Skeletal muscle satellite cell (primary cell): ENCODE measurements at regions not wholly inside any gene's neighbourhood (a gene's known extent, or its start where the extent isn't known, plus 50 kb on each side); places are given as distances from the start of the nearest gene placed in this dataset.

Experiments used
- H3K27me3 ChIP-seq: 2 replicates; pipeline ENCODE4 v1.7.0; 2013; ENCODE audit warnings: low read length; ENCODE audit not compliant: control insufficient read depth, insufficient read depth
- H3K36me3 ChIP-seq: 2 replicates; pipeline ENCODE4 v1.7.0; 2013; ENCODE audit warnings: mild to moderate bottlenecking, control low read depth, low read length; ENCODE audit not compliant: insufficient read depth
- H3K4me1 ChIP-seq: 2 replicates; pipeline ENCODE4 v1.7.0; 2013; ENCODE audit warnings: low read length; ENCODE audit not compliant: control insufficient read depth, insufficient read depth
- H3K4me2 ChIP-seq: 2 replicates; pipeline ENCODE4 v1.7.0; 2013; ENCODE audit warnings: mild to moderate bottlenecking, low read length
- H3K4me3 ChIP-seq: 2 replicates; pipeline ENCODE4 v1.7.0; 2013; ENCODE audit warnings: low read length
- H3K9ac ChIP-seq: 2 replicates; pipeline ENCODE4 v1.7.0; 2013; ENCODE audit warnings: mild to moderate bottlenecking, low read depth, low read length, moderate library complexity
- H3K9me3 ChIP-seq: replicated peaks from 2 replicates; pipeline ENCODE4 v1.7.0; 2013; ENCODE audit warnings: mild to moderate bottlenecking, control low read depth, low read length

GRCh38 chr4:56259655-56260054 is 127.6 kb downstream of the AASDH start:
- no peak overlapping the region for H3K4me2 ChIP-seq
- H3K27me3 ChIP-seq, result no peaks in the 10 kb centered on the region
- H3K36me3 ChIP-seq, result no peaks in the 10 kb centered on the region
- H3K9me3 ChIP-seq, result no peaks in the 10 kb centered on the region
- H3K4me1 ChIP-seq, result no peaks in the 10 kb centered on the region
- no peak overlapping the region for H3K4me3 ChIP-seq
- no peak overlapping the region for H3K9ac ChIP-seq

DNA sequence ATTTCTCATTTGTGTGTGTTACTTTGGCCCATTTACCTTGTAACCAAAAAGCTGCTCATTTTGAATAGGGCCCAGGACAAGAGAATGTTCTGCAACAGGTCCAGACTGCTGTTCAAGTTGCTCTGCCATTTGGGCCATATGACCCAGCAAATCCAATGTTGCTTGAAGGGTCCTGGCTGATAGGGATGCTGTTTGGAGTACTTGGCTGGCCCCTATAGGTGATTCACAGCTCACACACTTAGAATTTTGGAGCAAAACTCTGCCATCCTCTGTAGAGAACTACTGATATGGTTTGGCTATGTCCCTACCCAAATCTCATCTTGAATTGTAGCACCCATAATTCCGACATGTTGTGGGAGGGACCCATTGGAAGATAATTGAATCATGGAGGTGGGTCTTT is 131.5 kb downstream of the AASDH start:
- Histone ChIP-seq H3K9me3 (no peaks in the 10 kb centered on the region), H3K4me1 (no peaks in the 10 kb centered on the region), H3K4me3 (no peak overlapping the region), H3K27me3 (peaks cover 3% of the 10 kb centered on the region), H3K36me3 (no peaks in the 10 kb centered on the region), H3K4me2 (no peak overlapping the region), H3K9ac (no peak overlapping the region)

DNA sequence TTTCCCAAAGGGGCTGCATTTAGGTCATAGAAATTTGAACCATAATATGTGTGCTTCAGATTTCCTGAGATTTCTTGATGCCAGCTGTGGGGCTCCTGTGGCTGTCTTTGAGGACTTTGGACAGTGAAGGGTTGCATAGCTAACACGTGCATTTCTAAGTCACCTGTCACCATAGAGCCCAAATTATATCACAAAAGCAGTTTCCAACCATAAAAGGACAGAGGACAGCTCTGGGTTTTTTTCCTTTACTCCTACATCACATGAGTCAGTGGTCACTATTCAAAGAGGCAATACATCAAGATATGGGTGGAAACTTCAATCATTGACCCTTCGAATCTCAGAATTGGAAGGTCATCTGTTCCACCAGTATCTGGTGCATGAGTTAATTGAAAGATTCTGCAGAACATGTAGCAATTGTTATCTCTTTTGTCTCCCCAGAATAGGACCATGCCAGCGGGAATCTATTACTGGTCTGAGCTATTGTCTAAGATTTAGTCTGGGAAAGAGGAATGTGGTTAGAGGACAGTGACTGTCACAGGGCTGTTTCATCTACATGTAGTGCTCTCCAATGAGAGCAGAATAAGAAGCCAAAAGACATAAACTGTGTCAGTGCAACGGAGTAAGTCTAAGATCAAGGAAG is 133.5 kb downstream of the AASDH start:
- Histone ChIP-seq H3K9me3 (no peaks in the 10 kb centered on the region), H3K27me3 (peaks cover 5% of the 10 kb centered on the region), H3K9ac (no peak overlapping the region), H3K36me3 (no peaks in the 10 kb centered on the region), H3K4me3 (no peak overlapping the region), H3K4me2 (no peak overlapping the region), H3K4me1 (no peaks in the 10 kb centered on the region)

DNA sequence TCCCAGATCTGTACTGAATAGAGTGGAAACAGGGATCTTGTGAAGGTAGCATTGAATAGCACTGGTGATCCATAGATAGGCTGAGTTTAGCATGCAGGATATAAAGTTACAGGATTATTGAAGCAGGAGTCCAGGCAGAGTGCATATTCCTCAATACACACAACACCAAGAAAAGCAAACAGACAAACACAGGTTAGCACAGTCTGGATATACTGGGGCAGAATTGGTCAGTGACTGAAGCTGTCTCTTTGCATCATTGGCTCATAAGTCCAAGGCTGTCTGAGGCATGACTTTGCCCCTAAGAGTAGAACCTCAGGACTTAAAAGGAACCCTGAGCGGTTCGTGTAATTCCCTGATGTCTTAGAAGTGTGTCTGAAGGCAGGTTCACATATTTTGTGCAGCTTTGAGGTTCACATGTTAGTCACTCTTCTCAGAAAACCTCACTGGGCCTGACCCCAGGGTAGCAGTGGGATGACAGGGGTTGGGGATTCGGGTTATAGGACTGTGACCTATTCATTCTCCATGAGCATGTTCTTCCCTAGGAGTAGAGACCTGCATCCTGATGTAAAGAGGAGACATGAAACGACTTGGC is 134.6 kb downstream of the AASDH start:
- Histone ChIP-seq H3K9ac (no peak overlapping the region), H3K4me2 (no peak overlapping the region), H3K9me3 (no peaks in the 10 kb centered on the region)

DNA sequence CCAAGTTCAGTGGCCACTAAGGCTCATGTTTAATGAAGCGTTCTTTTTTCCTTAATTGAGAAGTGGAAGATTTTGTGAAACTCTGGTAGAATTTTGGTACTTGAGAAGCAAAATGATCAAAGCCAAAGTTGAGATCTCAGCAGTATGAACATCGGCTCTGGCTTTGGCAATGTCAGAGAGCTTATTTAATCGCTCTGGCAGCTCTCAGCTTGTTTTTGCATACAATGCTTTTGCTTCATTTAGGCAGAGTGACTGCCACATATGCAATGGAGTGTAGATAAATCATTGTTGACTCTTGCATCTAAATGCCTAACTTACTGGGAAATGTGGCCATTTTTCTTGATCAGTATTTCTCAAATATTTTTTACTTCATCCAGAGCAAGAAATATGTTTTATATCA is 135.7 kb downstream of the AASDH start:
- no peak overlapping the region for H3K4me2 ChIP-seq
- no peaks in the 10 kb centered on the region for H3K9me3 ChIP-seq
- peaks cover 5% of the 10 kb centered on the region for H3K27me3 ChIP-seq
- no peaks in the 10 kb centered on the region for H3K4me1 ChIP-seq
- no peaks in the 10 kb centered on the region for H3K36me3 ChIP-seq
- no peak overlapping the region for H3K4me3 ChIP-seq
- H3K9ac ChIP-seq, result no peak overlapping the region

More for the DNA sequence above, 134.6 kb downstream of the AASDH start:
- peaks cover 5% of the 10 kb centered on the region for H3K27me3 ChIP-seq
- H3K4me1 ChIP-seq, result no peaks in the 10 kb centered on the region
- no peak overlapping the region for H3K4me3 ChIP-seq
- H3K36me3 ChIP-seq, result no peaks in the 10 kb centered on the region

DNA sequence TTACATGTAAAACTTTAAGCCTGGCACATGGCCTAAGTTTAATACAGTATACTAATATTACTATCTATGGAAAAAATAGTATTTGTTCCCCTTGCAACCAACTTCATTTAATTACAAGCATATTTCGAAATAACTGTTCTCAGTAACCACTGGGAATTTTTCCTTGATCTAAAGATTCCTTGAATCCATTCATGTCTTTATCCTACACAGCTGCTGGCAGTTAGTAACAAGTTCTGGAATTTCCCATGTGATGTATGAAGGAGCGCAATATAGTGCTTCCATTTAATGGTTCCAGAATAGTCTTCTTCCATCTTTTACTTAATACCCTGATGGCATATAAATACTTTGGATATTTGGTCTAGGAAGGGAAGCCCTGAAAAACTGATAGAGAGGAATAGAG is 136.5 kb downstream of the AASDH start:
- no peaks in the 10 kb centered on the region for H3K9me3 ChIP-seq

DNA sequence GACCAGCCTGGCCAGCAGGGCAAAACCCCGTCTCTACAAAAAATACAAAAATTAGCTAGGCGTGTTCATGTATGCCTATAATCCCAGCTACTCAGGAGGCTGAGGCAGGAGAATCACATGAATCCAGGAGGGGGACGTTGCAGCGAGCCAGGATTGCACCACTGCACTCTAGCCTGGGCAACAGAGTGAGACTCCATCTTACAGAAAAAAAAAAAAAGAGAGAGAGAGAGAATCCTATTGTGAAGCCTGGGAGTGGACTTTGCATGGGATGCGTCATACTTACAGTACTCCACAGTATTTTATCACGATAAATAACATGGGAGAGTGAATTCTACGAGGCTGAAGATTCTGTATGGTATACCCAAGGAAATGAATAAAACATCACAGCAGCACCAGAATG is 139.6 kb downstream of the AASDH start:
- no peak overlapping the region for H3K4me3 ChIP-seq
- no peaks in the 10 kb centered on the region for H3K36me3 ChIP-seq
- H3K4me1 ChIP-seq, result no peaks in the 10 kb centered on the region
- H3K9ac ChIP-seq, result no peak overlapping the region
- H3K4me2 ChIP-seq, result no peak overlapping the region
- H3K27me3 ChIP-seq, result peaks cover 5% of the 10 kb centered on the region
- H3K9me3 ChIP-seq, result no peaks in the 10 kb centered on the region

More for the DNA sequence above, 136.5 kb downstream of the AASDH start:
- Histone ChIP-seq H3K4me3 (no peak overlapping the region), H3K4me1 (no peaks in the 10 kb centered on the region), H3K4me2 (no peak overlapping the region), H3K9ac (no peak overlapping the region), H3K36me3 (no peaks in the 10 kb centered on the region), H3K27me3 (peaks cover 5% of the 10 kb centered on the region)

DNA sequence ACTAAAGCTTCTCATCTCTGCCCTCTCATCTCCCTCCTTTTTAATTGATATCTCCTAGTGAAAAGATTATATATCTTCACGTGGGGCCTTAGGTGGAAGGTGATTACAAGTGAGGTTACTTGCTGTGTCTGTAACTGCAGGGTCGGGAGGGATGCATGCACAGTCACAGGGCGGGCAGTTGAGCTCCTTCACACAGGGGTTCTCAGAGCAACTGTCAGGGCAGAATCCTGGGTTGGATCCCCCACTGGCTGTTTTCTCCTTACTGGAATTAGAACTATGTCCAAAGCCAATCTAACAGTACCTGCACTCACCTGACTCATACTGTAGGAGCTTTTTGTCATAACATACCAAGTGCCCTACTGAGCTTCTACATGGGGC is 141.1 kb downstream of the AASDH start:
- Histone ChIP-seq H3K27me3 (peaks cover 2% of the 10 kb centered on the region), H3K4me1 (no peaks in the 10 kb centered on the region), H3K9me3 (no peaks in the 10 kb centered on the region), H3K9ac (no peak overlapping the region), H3K4me2 (no peak overlapping the region), H3K36me3 (no peaks in the 10 kb centered on the region), H3K4me3 (no peak overlapping the region)

- Histone ChIP-seq H3K9ac (no peak overlapping the region), H3K36me3 (no peaks in the 10 kb centered on the region)
Measured at GRCh38 chr4:56245547-56246232, 141.6 kb downstream of the AASDH start.

DNA sequence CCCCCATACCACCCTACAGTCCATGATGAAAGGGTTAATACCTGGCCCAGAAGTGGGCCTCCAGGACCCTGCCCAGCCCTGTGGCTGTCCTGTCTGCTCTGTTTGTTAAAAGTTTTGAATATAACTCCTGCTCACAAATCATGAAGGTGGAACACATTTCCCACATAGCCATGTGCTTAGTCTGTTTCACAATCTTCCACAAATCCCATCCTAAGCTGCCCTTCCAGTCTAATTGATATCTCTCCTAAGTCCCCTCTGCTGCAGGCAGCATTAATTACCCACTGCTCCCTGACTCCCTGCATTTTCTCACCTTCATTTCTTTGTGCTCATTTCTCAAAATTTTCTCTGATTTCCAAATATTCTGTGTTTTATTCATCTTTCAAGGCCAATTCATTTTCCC is 142.6 kb downstream of the AASDH start:
- H3K4me1 ChIP-seq, result no peaks in the 10 kb centered on the region
- no peaks in the 10 kb centered on the region for H3K27me3 ChIP-seq
- H3K36me3 ChIP-seq, result no peaks in the 10 kb centered on the region
- H3K9me3 ChIP-seq, result no peaks in the 10 kb centered on the region
- no peak overlapping the region for H3K4me3 ChIP-seq
- H3K4me2 ChIP-seq, result no peak overlapping the region
- H3K9ac ChIP-seq, result no peak overlapping the region

More at GRCh38 chr4:56245547-56246232, 141.6 kb downstream of the AASDH start:
- H3K4me1 ChIP-seq, result no peaks in the 10 kb centered on the region
- H3K9me3 ChIP-seq, result no peaks in the 10 kb centered on the region
- H3K27me3 ChIP-seq, result peaks cover 2% of the 10 kb centered on the region
- no peak overlapping the region for H3K4me3 ChIP-seq
- no peak overlapping the region for H3K4me2 ChIP-seq

DNA sequence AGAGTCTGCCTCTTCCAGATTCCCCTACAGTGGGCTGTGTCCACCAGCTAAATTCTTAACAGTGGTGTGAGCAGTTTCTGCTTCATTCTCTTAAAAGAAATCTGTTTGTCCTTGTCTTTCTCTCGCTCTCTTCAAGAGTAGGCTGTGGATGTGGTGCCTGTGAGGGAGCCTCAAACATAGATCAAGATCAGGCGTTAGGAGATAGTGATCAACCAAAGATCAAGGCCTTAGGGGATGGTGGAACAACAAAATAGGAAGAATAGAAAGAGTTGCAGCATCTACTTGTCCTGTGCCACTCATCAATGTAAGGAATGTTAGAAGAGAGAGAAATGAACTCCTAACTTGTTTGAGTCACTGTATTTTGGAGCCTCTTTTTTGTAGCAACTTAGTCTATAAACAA is 144.2 kb downstream of the AASDH start:
- Histone ChIP-seq H3K4me3 (no peak overlapping the region), H3K36me3 (no peaks in the 10 kb centered on the region), H3K4me2 (no peak overlapping the region)

DNA sequence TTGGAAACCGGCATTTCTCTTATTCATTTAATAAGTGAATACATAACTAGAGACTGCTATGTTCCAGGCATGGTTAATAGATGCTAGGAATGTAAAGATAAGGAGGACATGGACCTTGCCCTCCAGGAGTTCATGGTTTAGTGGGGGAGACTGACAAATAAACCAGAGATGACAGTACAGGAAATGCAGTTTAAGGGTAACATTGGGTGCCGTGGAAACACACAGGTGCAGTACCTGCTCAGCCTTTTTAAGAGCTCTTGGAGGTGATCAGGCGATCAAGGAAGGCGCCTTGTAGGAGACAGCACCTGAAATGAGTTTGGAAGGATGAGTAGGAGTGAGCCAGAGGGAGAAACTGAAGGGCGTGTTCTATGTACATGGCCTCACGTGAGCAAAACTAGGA is 145.8 kb downstream of the AASDH start:
- Histone ChIP-seq H3K36me3 (no peaks in the 10 kb centered on the region), H3K4me3 (no peak overlapping the region), H3K4me2 (no peak overlapping the region)

More for the DNA sequence above, 144.2 kb downstream of the AASDH start:
- Histone ChIP-seq H3K9ac (no peak overlapping the region), H3K4me1 (no peaks in the 10 kb centered on the region), H3K9me3 (no peaks in the 10 kb centered on the region), H3K27me3 (no peaks in the 10 kb centered on the region)

More for the DNA sequence above, 145.8 kb downstream of the AASDH start:
- H3K4me1 ChIP-seq, result no peaks in the 10 kb centered on the region
- no peak overlapping the region for H3K9ac ChIP-seq
- no peaks in the 10 kb centered on the region for H3K27me3 ChIP-seq
- no peaks in the 10 kb centered on the region for H3K9me3 ChIP-seq
